Activated CD4-positive, alpha-beta T cell treated with anti-CD3 and anti-CD28 coated beads, Interleukin-2, amount 50 U/mL, for 4 hours (primary cell): ENCODE measurements at regions not wholly inside any gene's neighbourhood (a gene's known extent, or its start where the extent isn't known, plus 50 kb on each side); places are given as distances from the start of the nearest gene placed in this dataset.

Source experiments
- DNase-seq, 2 experiments: peaks; one replicate each; pipeline ENCODE4 v3.0.0-alpha.2; 2020

DNA sequence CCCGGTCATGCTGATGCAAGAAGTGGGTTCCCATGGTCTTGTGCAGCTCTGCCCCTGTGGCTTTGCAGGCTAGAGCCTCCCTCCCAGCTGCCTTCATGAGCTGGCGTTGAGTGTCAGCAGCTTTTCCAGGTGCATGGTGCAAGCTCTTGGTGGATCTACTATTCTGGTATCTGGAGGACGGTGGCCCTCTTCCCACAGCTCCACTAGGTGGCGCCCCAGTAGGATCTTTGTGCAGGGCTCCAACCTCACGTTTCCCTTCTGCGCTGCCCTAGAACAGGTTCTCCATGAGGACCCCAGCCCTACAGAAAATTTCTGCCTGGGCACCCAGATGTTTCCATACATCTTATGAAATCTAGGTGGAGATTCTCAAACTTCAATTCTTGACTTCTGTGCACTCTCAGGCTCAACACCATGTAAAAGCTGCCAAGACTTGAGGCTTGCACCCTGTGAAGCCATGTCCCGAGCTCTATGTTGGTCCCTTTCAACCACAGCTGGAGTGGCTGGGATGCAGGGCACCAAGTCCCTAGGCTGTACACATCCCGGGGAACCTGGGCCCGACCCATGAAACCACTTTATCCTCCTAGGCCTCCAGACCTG lies 238.4 kb upstream of the MDFIC2 start:
- peak; percentile 71 for DNase-seq

DNA sequence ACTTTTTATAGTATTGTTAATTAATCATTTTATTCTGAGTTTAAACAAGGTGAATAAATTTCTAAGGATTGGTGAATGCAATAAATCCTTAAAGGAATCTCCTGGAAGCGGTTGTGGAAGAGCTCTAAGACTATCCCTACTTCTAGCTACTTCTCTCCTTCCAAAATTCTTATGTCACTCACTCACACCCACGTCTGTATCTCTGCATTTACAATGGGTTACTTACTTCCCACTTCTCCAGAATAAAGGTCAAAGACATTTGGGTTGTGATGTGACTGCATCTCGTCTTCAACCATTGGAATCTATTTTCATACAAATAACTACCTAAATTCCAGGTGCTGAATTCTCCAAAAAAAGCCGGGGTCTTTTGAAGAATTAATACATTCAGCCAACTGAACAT lies 234.2 kb upstream of the MDFIC2 start:
- DNase-seq: no peak

DNA sequence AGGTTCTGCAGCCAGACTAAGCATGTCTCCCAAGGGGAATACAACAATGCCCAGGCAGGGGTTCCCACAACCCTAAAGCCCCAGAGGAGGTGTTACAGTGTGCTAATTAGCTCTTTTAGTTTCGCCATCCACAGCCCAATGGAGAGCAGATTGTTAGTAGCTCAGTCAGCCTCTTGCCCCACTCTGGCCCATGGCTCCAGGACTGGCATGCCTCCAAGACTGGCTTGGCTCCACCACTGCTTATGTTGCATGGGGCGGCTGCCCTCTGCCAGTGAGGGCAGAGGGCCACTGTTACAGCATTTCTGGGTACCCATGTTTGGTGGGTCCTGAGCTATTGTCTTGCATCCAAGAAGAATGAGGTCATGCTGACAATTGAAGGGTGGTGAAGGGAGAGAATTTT lies 231.1 kb upstream of the MDFIC2 start:
- no peak for DNase-seq

DNA sequence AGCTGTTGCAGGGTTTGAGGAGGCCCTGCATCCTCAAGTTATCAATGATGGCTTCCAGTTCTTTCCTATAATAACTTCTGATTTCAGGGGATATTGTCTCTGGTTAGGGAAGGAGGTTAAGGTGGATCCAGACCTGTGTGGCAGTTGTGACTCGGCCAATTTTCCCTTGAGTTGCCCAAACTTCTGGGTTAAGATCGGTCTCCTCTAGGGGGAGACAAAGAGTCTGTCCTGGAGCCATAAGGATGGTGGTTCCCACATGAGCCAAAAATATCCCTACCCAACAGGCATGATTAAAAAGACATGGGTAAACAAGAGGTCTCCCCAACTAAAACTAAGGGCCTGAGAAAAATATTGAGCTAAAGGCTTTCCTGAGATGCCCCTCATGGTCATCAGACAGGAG lies 227.5 kb upstream of the MDFIC2 start:
- no peak for DNase-seq

DNA sequence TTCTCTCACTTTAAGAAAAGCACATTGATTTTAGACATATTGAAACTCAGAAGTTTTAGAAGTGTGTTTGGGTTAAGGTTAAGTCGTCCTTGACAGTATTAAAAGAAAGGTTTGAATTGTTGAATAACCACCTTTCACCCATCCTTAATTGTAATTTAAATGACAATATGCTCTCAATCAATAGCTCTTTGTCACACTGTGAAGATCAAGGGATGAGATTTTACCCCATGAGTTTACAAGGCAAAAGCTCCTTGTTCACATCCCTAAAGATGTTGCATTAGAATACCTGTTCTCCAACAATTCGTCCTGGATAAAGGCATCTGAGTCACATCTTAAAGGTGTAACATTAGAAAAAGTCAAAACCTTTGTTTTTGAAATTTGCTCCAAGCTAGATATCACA lies 220.4 kb upstream of the MDFIC2 start:
- no peak for DNase-seq

DNA sequence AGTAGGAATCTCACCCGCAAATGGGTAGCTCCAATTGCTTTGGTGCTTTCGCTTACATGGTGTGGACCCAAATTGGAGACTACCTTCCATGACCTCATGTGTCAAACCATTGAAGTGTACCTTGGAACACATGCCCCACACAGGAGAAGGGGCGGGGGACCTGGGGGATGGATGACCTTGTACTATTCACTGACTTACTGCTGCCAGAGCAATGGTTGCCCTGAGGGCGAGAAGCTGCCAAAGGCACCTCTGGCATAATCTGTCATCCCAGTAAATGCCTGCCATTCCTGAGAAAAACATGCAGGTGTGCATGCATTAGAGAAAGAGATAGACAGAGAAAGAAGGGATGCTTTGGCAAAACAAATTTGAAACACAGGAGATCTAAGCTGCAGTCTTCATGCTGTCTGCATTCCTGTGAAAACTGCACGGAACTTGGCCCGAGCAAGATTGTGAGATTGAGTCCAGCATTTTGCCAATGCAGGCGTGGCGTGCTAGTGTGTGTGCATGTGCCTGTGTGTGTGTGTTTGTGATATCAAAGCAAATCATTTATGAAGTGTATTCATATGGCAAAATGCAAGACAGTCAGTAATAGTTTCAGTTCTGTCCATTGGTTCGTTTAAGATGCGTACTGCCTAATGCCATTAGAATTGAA lies 219.5 kb upstream of the MDFIC2 start:
- no peak for DNase-seq

DNA sequence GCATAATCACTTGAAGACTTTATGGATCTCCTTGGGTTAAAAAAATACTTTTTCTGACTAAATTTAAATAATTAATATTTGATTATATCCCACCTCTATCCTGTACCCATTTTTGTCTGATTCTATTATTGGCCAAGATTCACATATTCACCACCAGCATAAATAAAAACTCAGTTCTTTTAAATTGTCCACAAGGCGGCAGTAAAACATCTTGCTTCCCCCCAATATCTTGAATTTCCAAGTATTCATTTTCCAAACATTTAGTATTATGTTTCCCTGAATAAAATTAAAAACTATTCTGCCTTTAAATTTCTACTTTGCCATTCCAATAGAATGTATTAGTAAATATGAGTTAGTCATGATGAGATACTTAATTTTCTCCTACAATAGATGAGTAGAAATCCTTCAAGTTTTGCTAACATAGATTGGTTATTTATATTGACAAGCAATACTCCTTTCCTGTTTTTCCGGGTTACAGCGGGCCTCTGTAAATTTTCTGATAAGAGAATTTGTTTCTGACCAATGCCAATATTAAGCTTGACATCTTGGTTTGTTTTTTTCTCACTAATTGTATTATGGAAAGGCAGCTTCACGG lies 218.7 kb upstream of the MDFIC2 start:
- no peak for DNase-seq

DNA sequence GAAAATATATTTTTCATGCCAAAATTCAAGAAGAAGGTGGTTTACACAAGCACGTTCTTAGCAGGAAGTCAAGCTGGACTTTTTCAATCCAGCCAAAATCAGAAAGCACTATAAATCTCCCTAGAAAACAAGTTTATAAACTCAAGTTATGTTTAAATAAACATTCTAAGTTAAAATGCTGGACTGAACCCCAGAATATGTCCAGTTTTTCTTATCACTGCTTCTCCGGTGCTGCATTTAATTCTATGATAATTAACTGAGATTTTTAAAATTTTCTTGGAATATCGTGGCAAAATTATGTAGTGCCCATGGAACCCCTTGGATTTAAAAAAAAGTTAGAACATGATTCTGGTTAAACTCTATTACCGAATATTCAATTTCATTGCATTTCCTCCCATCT lies 218.2 kb upstream of the MDFIC2 start:
- no peak for DNase-seq

DNA sequence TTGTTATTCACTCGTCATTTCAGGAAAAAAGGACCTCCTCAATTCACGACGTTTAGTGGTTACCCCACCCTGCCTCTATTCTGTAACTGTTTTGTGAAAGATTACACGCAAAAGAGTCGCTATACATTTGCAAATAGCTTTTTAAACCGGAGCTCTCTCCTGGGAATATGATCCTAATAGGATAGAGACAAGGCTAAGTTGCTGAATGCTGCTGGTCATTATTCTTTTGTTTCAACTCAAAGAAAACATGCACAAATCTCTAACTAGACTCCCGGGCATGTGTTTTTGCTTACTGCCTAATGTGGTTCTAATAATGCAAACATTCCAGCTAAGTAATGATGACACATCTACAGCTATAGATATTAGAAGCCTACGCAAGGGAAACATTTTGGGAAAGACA lies 214.6 kb upstream of the MDFIC2 start:
- no peak for DNase-seq

DNA sequence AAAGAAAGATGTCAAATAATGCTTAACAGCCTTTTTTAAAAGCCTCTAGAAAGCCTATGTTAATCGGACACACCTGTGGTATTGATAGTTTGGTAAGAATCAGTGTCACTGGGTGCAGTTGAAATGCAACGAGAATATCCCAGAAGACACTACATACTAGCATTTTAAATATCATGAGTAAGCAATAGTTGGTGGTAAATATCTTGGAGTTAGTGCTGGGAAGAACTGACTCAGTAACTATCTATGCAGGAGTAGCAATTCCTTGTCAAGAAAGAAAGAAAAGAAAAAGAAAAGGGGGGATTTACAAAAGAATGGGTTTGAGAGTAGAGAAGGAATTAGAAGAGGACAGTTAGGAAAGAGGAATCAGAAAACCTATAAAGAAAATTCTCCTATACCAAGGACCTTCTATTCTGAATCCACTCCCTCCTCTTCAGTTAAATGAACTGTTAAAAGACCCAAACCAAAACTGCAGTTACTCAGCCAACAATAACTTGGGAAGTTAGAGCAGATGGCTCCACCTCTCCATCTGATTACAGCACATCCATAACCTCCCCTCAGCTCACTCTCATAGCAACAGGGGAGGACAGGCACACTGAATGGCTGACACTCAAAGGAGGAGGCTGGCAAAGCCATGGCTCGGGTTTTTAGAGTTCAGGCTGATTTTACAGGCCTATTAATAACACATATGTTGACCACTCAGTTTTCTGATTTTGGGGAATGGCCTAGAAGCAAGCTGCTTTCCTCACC lies 207.6 kb upstream of the MDFIC2 start:
- no peak for DNase-seq

DNA sequence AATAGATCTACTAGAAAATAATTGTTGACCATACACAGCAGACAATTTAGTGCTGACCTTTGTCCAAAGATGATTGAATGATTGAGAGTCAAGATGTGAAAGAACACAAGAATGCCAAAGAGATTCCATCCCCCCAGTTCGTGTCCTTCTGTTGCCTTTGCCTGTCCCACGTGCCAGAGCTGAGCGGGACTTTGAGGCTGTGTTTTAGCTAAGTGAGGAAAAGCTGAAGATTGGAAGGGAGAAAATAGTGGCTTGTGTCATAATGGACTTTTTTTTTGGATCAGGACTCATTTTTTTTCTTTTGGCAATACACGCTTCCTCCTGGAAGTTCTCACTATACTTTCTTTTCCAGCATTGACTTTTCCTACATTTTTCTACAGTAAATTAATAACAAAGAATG lies 206.6 kb upstream of the MDFIC2 start:
- DNase-seq: no peak

DNA sequence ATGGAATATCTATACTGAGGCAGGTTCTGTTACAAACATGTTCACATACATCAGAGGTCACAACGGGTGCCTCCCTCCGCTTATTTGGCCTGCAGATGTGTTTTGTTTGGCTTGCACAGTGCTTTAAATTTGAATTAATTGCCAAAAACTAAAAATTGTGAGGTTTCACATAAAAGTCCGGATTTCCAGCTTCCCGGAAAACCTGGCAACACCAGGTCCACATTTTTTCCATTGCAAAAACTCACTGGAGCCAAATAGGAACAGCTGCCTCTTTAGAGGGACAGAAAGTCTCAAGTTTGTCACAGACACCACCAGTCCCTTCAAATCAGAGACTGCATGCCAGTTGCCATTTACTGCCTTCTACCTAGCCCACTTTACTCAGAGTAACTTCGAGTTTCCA lies 205.9 kb upstream of the MDFIC2 start:
- no peak for DNase-seq

DNA sequence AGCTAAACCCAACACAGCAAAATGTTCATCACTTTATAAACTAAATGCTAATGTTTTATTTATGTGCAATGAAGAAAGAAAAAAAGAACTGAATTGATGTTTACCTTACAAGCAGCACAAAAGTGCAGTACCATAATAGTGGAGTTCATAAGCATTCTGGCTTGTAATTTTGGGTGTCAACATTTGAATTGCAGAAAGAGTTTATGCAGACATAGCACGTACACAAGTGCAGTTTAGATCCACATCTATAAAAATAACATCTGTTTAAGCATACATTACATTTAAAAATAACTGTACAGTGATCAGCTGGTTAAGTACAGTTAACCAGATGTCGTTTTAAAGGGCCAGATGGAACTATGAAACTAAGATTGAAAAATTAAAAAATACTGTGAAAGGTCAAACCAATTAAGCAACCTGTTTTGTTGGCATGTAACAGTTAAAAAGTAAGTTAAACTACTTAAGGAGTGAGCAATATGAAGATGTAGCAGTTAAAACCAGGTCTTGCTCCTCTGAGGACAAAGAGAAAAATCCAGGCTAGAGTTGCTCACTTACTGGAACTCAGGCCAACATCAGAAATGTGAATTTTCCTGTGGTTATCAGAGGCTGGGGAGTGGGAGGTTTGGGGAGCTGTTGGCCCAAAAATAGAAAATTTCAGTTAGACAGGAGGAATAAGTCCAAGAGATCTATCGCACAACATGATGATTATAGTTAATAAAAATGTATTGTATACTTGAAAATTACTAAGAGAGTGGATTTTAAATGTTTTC lies 204.9 kb upstream of the MDFIC2 start:
- no peak for DNase-seq

DNA sequence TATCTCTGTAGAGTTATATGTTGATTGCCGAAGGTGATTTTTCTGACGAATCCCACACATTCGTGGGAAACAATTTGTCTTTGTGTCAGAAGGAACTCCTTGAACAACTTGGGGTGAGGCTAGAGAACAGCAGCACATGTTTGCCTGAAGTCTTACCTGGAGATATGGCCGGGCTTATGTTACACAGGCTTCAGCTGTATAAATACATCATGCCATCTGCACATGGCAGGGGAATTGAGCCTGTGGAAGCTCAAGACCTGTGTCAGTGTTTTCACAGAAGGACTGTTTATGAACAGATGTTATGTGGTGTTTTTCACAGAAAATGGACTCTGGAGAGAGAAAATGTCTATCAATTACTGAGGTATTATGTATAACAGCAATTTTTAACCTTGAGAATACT lies 203.6 kb upstream of the MDFIC2 start:
- DNase-seq: no peak

DNA sequence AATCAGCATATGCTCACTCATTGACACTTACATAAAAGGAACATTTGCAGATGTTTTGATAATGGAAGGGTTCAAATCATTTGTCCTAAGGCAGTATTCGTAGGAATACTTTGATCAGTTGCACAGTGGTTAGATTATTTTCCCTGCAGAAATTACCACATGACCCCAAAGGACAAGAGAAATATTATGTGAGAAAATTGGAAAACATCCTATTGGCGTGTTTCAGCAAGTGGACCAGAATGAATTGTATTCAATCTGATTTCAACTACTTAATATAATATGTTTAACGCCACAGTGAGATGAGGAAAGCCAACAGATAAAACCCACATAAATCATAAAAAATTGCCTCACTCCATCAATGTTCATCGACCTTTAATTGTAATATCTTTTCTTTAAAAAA lies 195.0 kb upstream of the MDFIC2 start:
- DNase-seq: no peak

DNA sequence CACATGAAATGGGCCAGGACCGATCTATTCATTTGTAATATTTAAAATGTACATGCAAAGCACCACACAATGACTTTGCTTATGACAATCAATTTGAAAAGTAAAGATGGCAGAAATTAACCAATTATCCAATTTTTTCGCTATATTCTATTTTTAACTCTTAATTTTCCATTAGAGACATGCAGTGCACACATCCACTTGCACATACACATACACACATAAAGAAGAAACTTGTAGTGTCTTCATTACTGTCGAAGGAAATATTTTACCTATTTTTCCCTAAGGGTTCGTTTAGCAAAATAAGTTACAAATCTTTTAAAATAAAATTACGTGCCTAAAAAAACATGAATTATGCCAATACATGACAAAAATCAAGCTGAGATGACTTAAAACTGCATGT lies 194.3 kb upstream of the MDFIC2 start:
- DNase-seq: no peak

DNA sequence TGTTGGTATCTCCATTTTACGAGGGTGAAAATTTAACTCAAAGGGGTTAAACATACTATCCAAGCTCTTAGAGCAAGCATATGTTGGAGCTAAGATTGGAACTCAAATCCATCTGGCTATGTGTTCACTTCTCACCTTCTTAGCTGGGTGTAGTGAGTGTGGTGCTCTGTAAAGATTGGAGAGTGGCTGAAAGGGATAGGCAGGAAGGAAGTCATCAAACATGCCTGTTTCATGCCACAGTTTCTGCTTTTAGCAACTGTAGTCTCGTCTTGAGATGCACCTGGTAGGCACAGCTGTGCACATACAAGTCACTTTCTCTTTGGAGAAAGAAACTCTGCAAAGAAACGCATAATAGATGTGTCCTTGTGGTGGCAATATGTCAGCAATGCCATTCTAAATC lies 189.1 kb upstream of the MDFIC2 start:
- DNase-seq: no peak

DNA sequence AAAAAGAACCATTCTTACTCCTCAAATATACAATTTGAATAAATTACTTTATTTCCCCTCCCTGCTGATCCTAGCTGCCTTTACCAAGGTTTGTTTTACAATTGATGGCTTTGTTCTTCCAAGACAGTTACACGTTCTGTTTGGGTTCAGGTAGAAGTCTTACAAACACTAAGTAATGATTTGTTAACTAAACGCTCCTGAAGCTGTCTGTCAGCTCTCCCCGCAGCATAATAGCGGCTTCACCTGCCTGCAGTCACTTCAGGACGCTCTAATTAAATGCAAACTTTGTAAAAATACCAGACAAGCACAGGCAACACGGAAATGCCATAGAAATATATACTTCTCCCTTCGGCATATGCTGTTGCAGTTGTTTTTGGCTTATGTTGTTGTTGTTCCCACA lies 176.4 kb upstream of the MDFIC2 start:
- no peak for DNase-seq

DNA sequence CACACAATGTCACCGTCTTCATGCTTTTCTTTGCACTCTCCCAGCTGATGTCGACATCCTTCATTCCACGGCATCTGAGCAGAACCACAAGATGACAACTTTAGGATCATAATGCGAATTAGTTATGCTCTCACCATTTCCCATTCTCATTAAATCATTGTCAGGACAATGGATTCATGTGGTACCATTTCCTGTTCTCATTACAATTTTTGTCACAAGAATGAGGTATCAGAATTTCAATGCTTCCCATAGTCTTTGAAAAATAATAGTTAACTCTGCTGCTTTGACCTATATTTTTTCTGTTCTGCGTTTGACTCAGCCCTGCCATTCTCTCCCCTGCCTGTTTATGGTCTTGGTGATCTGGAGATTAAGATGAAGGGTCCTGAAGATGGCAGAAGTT lies 175.7 kb upstream of the MDFIC2 start:
- DNase-seq: no peak

DNA sequence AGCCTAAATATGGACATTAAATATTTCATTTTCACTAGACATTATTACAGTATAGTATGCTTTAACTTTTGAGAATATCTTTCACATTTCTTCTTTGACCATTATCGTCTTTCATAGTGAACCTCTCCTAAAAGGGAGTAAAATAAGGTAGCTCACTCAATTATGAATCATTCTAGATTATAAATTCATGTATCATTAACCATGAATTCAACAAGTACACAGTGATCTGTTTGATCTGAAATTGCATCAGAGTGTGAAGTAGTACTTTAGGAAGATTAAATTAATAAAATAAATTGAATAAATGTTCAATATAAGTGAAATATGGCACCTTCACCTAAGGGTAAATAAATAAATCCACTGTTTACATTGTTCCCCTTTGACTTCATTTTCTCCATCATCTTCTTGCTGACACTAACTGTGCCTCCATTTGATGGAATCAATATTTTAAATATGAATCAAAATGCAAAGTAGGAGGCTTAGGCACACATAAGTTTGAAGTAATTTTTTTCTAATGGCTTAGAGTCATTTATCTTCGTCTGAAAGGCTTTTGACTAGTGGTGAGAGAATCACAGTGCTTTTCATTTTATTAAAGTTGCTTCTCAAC lies 174.1 kb upstream of the MDFIC2 start:
- DNase-seq: no peak

DNA sequence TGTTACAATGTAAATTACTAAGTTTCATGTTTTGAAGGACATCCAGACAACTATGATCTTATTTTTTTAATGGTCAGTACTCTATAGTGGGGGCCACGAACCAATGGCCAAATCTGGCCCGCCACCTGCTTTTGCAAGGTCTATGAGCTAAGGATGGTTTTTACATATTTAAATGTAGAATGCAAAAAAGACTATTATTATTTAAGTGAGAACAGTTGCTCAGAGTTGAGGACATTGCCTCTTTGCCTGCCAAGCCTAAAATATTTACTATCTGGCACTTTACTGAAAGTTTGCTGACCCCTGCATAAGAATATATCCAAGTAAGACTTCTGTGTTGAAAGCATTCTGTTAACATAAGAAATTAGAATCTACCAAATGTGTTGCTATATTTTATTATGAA lies 163.7 kb upstream of the MDFIC2 start:
- DNase-seq: no peak

DNA sequence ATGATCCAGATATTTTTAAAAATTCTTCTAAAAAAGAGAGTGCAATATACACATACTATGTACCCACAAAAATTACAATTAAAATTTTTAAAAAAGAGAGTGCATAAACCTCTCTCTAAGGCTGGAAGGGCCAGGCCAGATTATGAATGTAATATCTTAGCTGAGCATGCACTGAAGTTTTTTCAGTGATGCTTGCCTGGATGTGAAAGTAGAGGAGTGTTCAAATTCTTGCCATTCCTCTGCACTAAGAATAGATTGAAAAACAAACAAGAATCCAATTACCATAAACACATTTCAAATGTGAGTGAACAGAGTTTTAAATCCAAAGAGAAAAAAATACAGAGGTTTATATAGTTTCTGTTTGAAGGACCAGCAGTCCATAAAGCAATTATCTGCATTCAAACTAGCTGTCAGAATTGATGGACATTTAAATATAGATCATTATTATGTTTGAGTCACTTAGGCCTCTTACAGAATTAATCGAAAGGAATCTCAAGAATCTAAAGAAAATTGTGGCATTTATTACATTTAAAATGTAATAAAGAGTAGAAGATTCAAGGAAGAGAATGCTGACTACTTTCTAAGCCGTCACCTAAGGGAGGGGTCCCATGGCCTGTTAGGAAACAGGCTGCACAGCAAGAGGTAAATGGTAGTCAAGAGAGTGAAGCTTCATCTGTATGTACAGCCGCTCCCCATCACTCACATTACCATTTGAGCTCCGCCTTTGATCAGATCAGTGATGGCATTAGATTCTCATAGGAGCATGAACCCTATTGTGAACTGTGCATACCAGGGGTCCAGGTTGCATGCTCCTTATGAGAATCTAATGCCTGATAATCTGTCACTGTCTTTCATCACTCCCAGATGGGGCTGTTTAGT lies 159.3 kb upstream of the MDFIC2 start:
- DNase-seq: no peak
